Adrenal gland (tissue), 9 donors: ENCODE measurements at regions not wholly inside any gene's neighbourhood (a gene's known extent, or its start where the extent isn't known, plus 50 kb on each side); places are given as distances from the start of the nearest gene placed in this dataset.

ENCODE experiments used
- DNase-seq, 7 donors: peaks; one replicate each; pipeline ENCODE4 v3.0.0-alpha.2; 2019 to 2020
- H3K27ac ChIP-seq, 5 donors: fragments of 200-600 bp; sonication (generic) in 4 of 5; 1 replicate in 3 of 5; 2 replicates in 2 of 5; pipeline versions ENCODE4 v1.5.1 to v1.8.0; 2016 to 2020; ENCODE audit warnings: mild to moderate bottlenecking in 1 of 5
- H3K27me3 ChIP-seq: fragments of 200-600 bp; 2 replicates; pipeline ENCODE4 v1.8.0; 2021
- H3K36me3 ChIP-seq, 2 donors: fragments of 200-600 bp; replicated peaks in 1 of 2; 1 replicate in 1 of 2; 2 replicates in 1 of 2; pipeline versions ENCODE4 v1.5.1 to v1.8.0; 2018 to 2022
- H3K4me1 ChIP-seq, 2 donors: fragments of 200-600 bp; replicated peaks in 1 of 2; 1 replicate in 1 of 2; 2 replicates in 1 of 2; pipeline versions ENCODE4 v1.5.1 to v1.8.0; 2018 to 2021
- H3K4me3 ChIP-seq, 4 donors: fragments of 200-600 bp; sonication (generic) in 3 of 4; one replicate each; pipeline ENCODE4 v1.5.1; 2016 to 2018
- H3K9me3 ChIP-seq, 3 donors: fragments of 200-600 bp; sonication (generic) in 1 of 3; replicated peaks in 1 of 3; 1 replicate in 2 of 3; 2 replicates in 1 of 3; pipeline versions ENCODE4 v1.5.1 to v1.8.0; 2016 to 2021
- CTCF ChIP-seq, 6 experiments: fragments of 450-650 bp in 4 of 6; fragments of 200-600 bp in 2 of 6; sonication (generic) in 1 of 6; IDR thresholded peaks; 1 replicate in 5 of 6; 2 replicates in 1 of 6; pipeline versions ENCODE4 v1.5.1 to v1.8.0; 2016 to 2021; ENCODE audit warnings: antibody characterized with exemption in 6 of 6, mild to moderate bottlenecking in 2 of 6, moderate library complexity in 1 of 6
- POLR2A ChIP-seq, 2 donors: fragments of 450-650 bp; IDR thresholded peaks; one replicate each; pipeline ENCODE4 v1.6.1; 2017; ENCODE audit warnings: antibody characterized with exemption in 2 of 2, mild to moderate bottlenecking in 2 of 2, moderate library complexity in 1 of 2
- WGBS, 4 donors: extraction: QIAGEN DNeasy Blood & Tissue Kit in 2 of 4; methylation state at CpG; one replicate each; pipeline versions ENCODE4 v1.1.5 to v1.1.7; 2013 to 2017; 5-methylcytosine and 5-hydroxymethylcytosine counted together
- intact Hi-C, 2 donors: fragments of 100-400 bp; cut with DNase I; formaldehyde crosslinking; loops; one replicate each; pipeline versions ENCODE4 v1.14.1 to v1.15.0; 2022 to 2023
- donor health status: healthy with polysubstance abuse.
- donor health status: Bipolar disorder and iron deficiency.
- donor health status: DM: yes; HTN: yes; CAD: no.
- donor health status: DM: no; HTN: no; CAD: no.
- donor health status: DM: no; HTN: no; CAD: no.

- H3K27me3 ChIP-seq, result no peaks in the 10 kb centered on the region
- no peak overlapping the region for H3K27ac ChIP-seq
- H3K4me3 ChIP-seq, result no peak overlapping the region
- intact Hi-C loops, result no loop called here
- H3K9me3 ChIP-seq, result no peaks in the 10 kb centered on the region
- DNase-seq, result no peak
- TF ChIP-seq CTCF (IDR thresholded peaks at IDR 0.05) (no peak), POLR2A (IDR thresholded peaks at IDR 0.05) (no peak)
- WGBS, 4 donors, result 56 to 66% (median 64%) methylated on average over 6 of the region's 6 CpGs
- no peaks in the 10 kb centered on the region for H3K36me3 ChIP-seq
- no peaks in the 10 kb centered on the region for H3K4me1 ChIP-seq
Measured at GRCh38 chr5:4097199-4097598, 501.6 kb downstream of the IRX1 start.

- Histone ChIP-seq H3K9me3 (no peaks in the 10 kb centered on the region), H3K4me1 (no peaks in the 10 kb centered on the region), H3K4me3 (no peak overlapping the region), H3K27me3 (no peaks in the 10 kb centered on the region), H3K27ac (no peak overlapping the region), H3K36me3 (no peaks in the 10 kb centered on the region)
- intact Hi-C loops, result no loop called here
- DNase-seq, result no peak
- WGBS, 4 donors, result 74 to 87% (median 81%) methylated on average over 4 to 9 of the region's 9 CpGs
- no peak for TF ChIP-seq POLR2A (IDR thresholded peaks at IDR 0.05)
- TF ChIP-seq CTCF (IDR thresholded peaks at IDR 0.05), result no peak
Measured at GRCh38 chr5:4098226-4098625, 502.6 kb downstream of the IRX1 start.

GRCh38 chr5:4099386-4099785 is 503.8 kb downstream of the IRX1 start:
- H3K27me3 ChIP-seq, result no peaks in the 10 kb centered on the region
- H3K4me3 ChIP-seq, result no peak overlapping the region
- DNase-seq, result no peak
- H3K9me3 ChIP-seq, result no peaks in the 10 kb centered on the region
- no peak for TF ChIP-seq CTCF (IDR thresholded peaks at IDR 0.05)
- TF ChIP-seq POLR2A (IDR thresholded peaks at IDR 0.05), result no peak
- intact Hi-C loops, result no loop called here
- no peaks in the 10 kb centered on the region for H3K4me1 ChIP-seq
- no peaks in the 10 kb centered on the region for H3K36me3 ChIP-seq
- 58 to 86% (median 68%) methylated on average over 6 to 7 of the region's 7 CpGs for WGBS, 4 donors
- no peak overlapping the region for H3K27ac ChIP-seq

- TF ChIP-seq POLR2A (IDR thresholded peaks at IDR 0.05) (no peak), CTCF (IDR thresholded peaks at IDR 0.05) (no peak)
- DNase-seq, result no peak
Measured at GRCh38 chr5:4100739-4101138, 505.1 kb downstream of the IRX1 start.

More at GRCh38 chr5:4100739-4101138, 505.1 kb downstream of the IRX1 start:
- WGBS, 4 donors, result 49 to 57% (median 53%) methylated on average over 14 of the region's 14 CpGs
- H3K36me3 ChIP-seq, result no peaks in the 10 kb centered on the region
- no peaks in the 10 kb centered on the region for H3K9me3 ChIP-seq
- intact Hi-C loops, result no loop called here
- H3K4me1 ChIP-seq, result no peaks in the 10 kb centered on the region
- no peaks in the 10 kb centered on the region for H3K27me3 ChIP-seq
- H3K27ac ChIP-seq, result no peak overlapping the region
- no peak overlapping the region for H3K4me3 ChIP-seq
